ENCODE measurements at regions not wholly inside any gene's neighbourhood (a gene's known extent, or its start where the extent isn't known, plus 50 kb on each side); places are given as distances from the start of the nearest gene placed in this dataset.

DNA sequence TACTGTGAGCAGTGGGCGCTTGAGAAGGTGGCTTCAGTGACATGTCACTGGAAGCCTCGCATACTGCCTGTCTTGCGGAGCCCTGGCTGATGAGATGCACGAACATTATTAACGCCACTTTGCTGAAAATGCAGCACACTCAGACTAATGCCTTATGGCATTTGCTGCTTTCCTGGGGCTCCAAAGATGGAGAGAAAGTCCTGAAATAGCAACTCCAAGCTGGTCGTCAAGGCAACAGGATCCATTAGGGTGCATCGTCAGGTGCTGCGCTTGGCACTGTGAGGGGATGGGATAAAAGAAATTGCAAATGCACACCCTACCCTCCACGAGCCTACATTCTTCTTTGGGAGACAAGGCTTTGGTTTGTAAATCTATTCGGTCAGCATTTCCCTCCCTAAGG lies 592.5 kb downstream of the TYW1 start:
- H3K18ac ChIP-seq (ENCODE audit: extremely low read depth, low read length): no peak overlapping the region
- no peak overlapping the region for H3K9ac ChIP-seq (replicated peaks in 1 of 4; ENCODE audit: extremely low read depth in 1 of 4, low read depth in 3 of 4, low read length in 3 of 4)
- H3K27me3 ChIP-seq (replicated peaks in 1 of 4; ENCODE audit: control insufficient read depth in 3 of 4, extremely low read depth in 1 of 4, insufficient read depth in 3 of 4, low read length in 3 of 4): no peaks in the 10 kb centered on the region
- no peak overlapping the region for H3K4ac ChIP-seq (replicated peaks; ENCODE audit: insufficient read length, low read depth, low read length)
- no peak overlapping the region for H2BK120ac ChIP-seq (replicated peaks; ENCODE audit: low read depth, low read length)
- no peaks in the 10 kb centered on the region for H4K20me1 ChIP-seq (replicated peaks in 1 of 2; ENCODE audit: control insufficient read depth in 1 of 2, insufficient read depth in 2 of 2, low read length in 2 of 2)
- H2BK5ac ChIP-seq (ENCODE audit: low read depth, low read length): no peak overlapping the region
- TF ChIP-seq MAX (IDR thresholded peaks at IDR 0.05) (no peak), SP4 (IDR thresholded peaks at IDR 0.05; ENCODE audit: low read length) (no peak)
- DNase-seq (ENCODE audit: low read depth in 1 of 2, low spot score in 2 of 2) (no peak), FAIRE-seq (no peak)
- peaks cover 0 to 5% (median 0%) of the 10 kb centered on the region in 4 experiments; a peak in 2 of 7 replicates for H3K4me1 ChIP-seq (replicated peaks in 1 of 4; ENCODE audit: control insufficient read depth in 3 of 4, insufficient read depth in 4 of 4, low read length in 3 of 4)
- no peak overlapping the region for H4K8ac ChIP-seq (ENCODE audit: extremely low read depth, insufficient read depth, low read length)
- no peaks in the 10 kb centered on the region for H3K36me3 ChIP-seq (ENCODE audit: control insufficient read depth in 2 of 4, insufficient read depth in 4 of 4, low read length in 3 of 4)
- H3K27ac ChIP-seq (ENCODE audit: low read depth, low read length): no peak overlapping the region
- no peak overlapping the region for H2AFZ ChIP-seq (ENCODE audit: low read length)
- H3K14ac ChIP-seq (ENCODE audit: insufficient read length): no peak overlapping the region
- H2BK15ac ChIP-seq (ENCODE audit: low read length): no peak overlapping the region
- H3K56ac ChIP-seq (replicated peaks; ENCODE audit: insufficient read length, low read depth, low read length): no peak overlapping the region
- no peak overlapping the region for H4K91ac ChIP-seq (replicated peaks; ENCODE audit: insufficient read length, low read length)
- no peaks in the 10 kb centered on the region for H3K79me2 ChIP-seq (ENCODE audit: control insufficient read depth in 1 of 2, insufficient read depth in 2 of 2, low read length in 2 of 2)
- CTCF ChIA-PET (ENCODE audit: partially characterized antibody): no interaction called here
- H2AK5ac ChIP-seq (ENCODE audit: low read depth, low read length): no peak overlapping the region
- no peak overlapping the region for H3K4me2 ChIP-seq (ENCODE audit: insufficient read depth in 1 of 2, low read depth in 2 of 2, low read length in 2 of 2)
- H3K23ac ChIP-seq (ENCODE audit: insufficient read length): no peak overlapping the region
- H3K4me3 ChIP-seq (ENCODE audit: extremely low read depth in 1 of 4, insufficient read depth in 2 of 4, low read depth in 3 of 4, low read length in 4 of 4): no peak overlapping the region
- H2BK20ac ChIP-seq (ENCODE audit: low read length): no peak overlapping the region
- H4K5ac ChIP-seq (ENCODE audit: insufficient read length, low read depth, low read length): no peak overlapping the region
- H3K79me1 ChIP-seq (ENCODE audit: low read depth, low read length): no peaks in the 10 kb centered on the region
- H3K9me3 ChIP-seq (ENCODE audit: insufficient read depth in 2 of 2, low read depth in 1 of 2, low read length in 1 of 2): no peaks in the 10 kb centered on the region
- H3K23me2 ChIP-seq (ENCODE audit: low read depth, low read length): no peaks in the 10 kb centered on the region
- POLR2A ChIA-PET (ENCODE audit: partially characterized antibody): no interaction called here
- H2BK12ac ChIP-seq (ENCODE audit: low read depth, low read length): no peak overlapping the region
- WGBS, 2 experiments (ENCODE audit: extremely low coverage in 1 of 2, insufficient coverage in 1 of 2, insufficient read length in 1 of 2, insufficient replicate concordance in 2 of 2, low coverage in 1 of 2, low lambda C conversion rate in 2 of 2, missing lambda C conversion rate in 1 of 2): 89% methylated on average over 10 of the region's 10 CpGs; no CpG with 5 or more reads in 1 of the 2 experiments

Data from H1 (cell line).